ENCODE measurements at regions not wholly inside any gene's neighbourhood (a gene's known extent, or its start where the extent isn't known, plus 50 kb on each side); places are given as distances from the start of the nearest gene placed in this dataset.

- H3K9me3 ChIP-seq (ENCODE audit: low read length) = no peaks in the 10 kb centered on the region
- no peak overlapping the region for H2AFZ ChIP-seq (ENCODE audit: low read length)
- H3K4me2 ChIP-seq (ENCODE audit: low read depth, low read length) = no peak overlapping the region
- H3K4me3 ChIP-seq (replicated peaks in 1 of 3; ENCODE audit: insufficient read depth in 1 of 3, low read depth in 2 of 3, low read length in 3 of 3) = no peak overlapping the region
- intact Hi-C loops (cut with micrococcal nuclease; ENCODE audit: unreplicated experiment) (no loop called here), in situ Hi-C loops (cut with HindIII; ENCODE audit: extremely low pct_ligation_motif_present, low pct_unique_long_range_greater_than_20kb) (no loop called here)
- no peak overlapping the region for H3K9ac ChIP-seq (ENCODE audit: insufficient read depth, low read depth, low read length)
- FAIRE-seq = no peak
- no peak overlapping the region for H3K27ac ChIP-seq (ENCODE audit: extremely low read length, insufficient read depth, low read length)
- H3K36me3 ChIP-seq (replicated peaks in 1 of 2; ENCODE audit: control insufficient read depth in 1 of 2, insufficient read depth in 2 of 2, low read length in 2 of 2) = no peaks in the 10 kb centered on the region
- POLR2A ChIA-PET = no interaction called here
- DNase-seq (ENCODE audit: low spot score) = peak; percentile 9
- 31% methylated on average over 10 of the region's 10 CpGs for WGBS (ENCODE audit: low lambda C conversion rate)
- H4K20me1 ChIP-seq (ENCODE audit: insufficient read depth, low read length) = no peaks in the 10 kb centered on the region
- no peak; the same call in 2 of the 3 replicates for ATAC-seq
- no peaks in the 10 kb centered on the region for H3K79me2 ChIP-seq (ENCODE audit: insufficient read depth, low read length)
- no peaks in the 10 kb centered on the region; a peak in 1 of 5 replicates for H3K27me3 ChIP-seq (ENCODE audit: control insufficient read depth in 1 of 2, insufficient read depth in 2 of 2, low read length in 2 of 2)
- BruUV-seq (replicated peaks) = no TSS peak
- TF ChIP-seq ZNF253 (CRISPR knock-in tag; IDR thresholded peaks at IDR 0.05; ENCODE audit: borderline replicate concordance) = no peak
- no peak for TF ChIP-seq SMARCC2 (IDR thresholded peaks at IDR 0.05)
- no peak for TF ChIP-seq MBD4 (IDR thresholded peaks at IDR 0.05; ENCODE audit: borderline replicate concordance, low read length)
- no peak for TF ChIP-seq ZNF441 (CRISPR knock-in tag; IDR thresholded peaks at IDR 0.05; ENCODE audit: borderline replicate concordance)
- CTCF ChIA-PET (ENCODE audit: low intra/inter-chr PET ratio, low total read pairs) = no interaction called here
- H3K4me1 ChIP-seq (ENCODE audit: insufficient read depth, low read length) = no peaks in the 10 kb centered on the region
Observed at GRCh38 chr12:28130625-28131598, 59.3 kb upstream of the CCDC91 start.

DNA sequence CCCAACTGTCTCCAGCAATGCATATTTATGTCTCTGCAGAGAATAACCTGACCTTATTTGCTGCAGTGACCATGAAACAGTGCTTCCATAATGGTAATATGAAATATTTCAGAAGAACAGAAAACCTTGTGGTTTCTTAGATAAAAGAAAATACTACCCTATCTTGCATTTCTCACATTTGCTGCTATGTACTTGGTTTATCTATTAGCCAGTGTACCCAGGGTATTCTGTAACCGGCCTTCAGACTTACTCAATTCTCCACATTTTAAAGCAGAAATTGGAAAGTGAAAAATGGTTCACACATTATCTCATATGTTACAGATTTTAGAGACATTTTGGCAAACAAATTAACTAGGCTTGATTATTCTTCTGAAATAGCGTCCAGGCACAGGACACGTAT lies 57.9 kb upstream of the CCDC91 start:
- no peak for FAIRE-seq
- in situ Hi-C loops (cut with HindIII; ENCODE audit: extremely low pct_ligation_motif_present, low pct_unique_long_range_greater_than_20kb) (no loop called here), intact Hi-C loops (cut with micrococcal nuclease; ENCODE audit: unreplicated experiment) (no loop called here)
- no TSS peak for BruUV-seq (replicated peaks)
- Histone ChIP-seq H2AFZ (ENCODE audit: low read length) (no peak overlapping the region), H3K4me3 (replicated peaks in 1 of 3; ENCODE audit: insufficient read depth in 1 of 3, low read depth in 2 of 3, low read length in 3 of 3) (no peak overlapping the region), H3K4me2 (ENCODE audit: low read depth, low read length) (no peak overlapping the region), H3K27ac (ENCODE audit: extremely low read length, insufficient read depth, low read length) (no peak overlapping the region), H3K27me3 (ENCODE audit: control insufficient read depth in 1 of 2, insufficient read depth in 2 of 2, low read length in 2 of 2) (no peaks in the 10 kb centered on the region; a peak in 1 of 5 replicates), H3K9me3 (ENCODE audit: low read length) (no peaks in the 10 kb centered on the region), H3K9ac (ENCODE audit: insufficient read depth, low read depth, low read length) (no peak overlapping the region), H3K4me1 (ENCODE audit: insufficient read depth, low read length) (no peaks in the 10 kb centered on the region), H3K36me3 (replicated peaks in 1 of 2; ENCODE audit: control insufficient read depth in 1 of 2, insufficient read depth in 2 of 2, low read length in 2 of 2) (no peaks in the 10 kb centered on the region), H4K20me1 (ENCODE audit: insufficient read depth, low read length) (no peaks in the 10 kb centered on the region), H3K79me2 (ENCODE audit: insufficient read depth, low read length) (no peaks in the 10 kb centered on the region)
- ATAC-seq = no peak
- CTCF ChIA-PET (ENCODE audit: low intra/inter-chr PET ratio, low total read pairs) = no interaction called here
- POLR2A ChIA-PET = no interaction called here
- 13% methylated on average over 3 of the region's 3 CpGs for WGBS (ENCODE audit: low lambda C conversion rate)
- no peak for DNase-seq (ENCODE audit: low spot score)
- no peak for TF ChIP-seq POLR2G (IDR thresholded peaks at IDR 0.05; ENCODE audit: low read depth, low read length)
- TF ChIP-seq RBM22 (optimal IDR thresholded peaks at IDR 0.05; ENCODE audit: low read length) = no peak
- TF ChIP-seq HNRNPK (IDR thresholded peaks at IDR 0.05; ENCODE audit: low read depth, low read length, poor library complexity, severe bottlenecking) = no peak
- no peak for TF ChIP-seq REST (IDR thresholded peaks at IDR 0.05; ENCODE audit: borderline replicate concordance in 1 of 2, low read depth in 1 of 2, low read length in 2 of 2)
- TF ChIP-seq NFE2L2 (IDR thresholded peaks at IDR 0.05; ENCODE audit: low read length) = no peak
- no peak for TF ChIP-seq FOSL2 (CRISPR knock-in tag; IDR thresholded peaks at IDR 0.05)
- TF ChIP-seq AKAP8 (CRISPR knock-in tag; IDR thresholded peaks at IDR 0.05) = no peak
- TF ChIP-seq, protein P1, sequence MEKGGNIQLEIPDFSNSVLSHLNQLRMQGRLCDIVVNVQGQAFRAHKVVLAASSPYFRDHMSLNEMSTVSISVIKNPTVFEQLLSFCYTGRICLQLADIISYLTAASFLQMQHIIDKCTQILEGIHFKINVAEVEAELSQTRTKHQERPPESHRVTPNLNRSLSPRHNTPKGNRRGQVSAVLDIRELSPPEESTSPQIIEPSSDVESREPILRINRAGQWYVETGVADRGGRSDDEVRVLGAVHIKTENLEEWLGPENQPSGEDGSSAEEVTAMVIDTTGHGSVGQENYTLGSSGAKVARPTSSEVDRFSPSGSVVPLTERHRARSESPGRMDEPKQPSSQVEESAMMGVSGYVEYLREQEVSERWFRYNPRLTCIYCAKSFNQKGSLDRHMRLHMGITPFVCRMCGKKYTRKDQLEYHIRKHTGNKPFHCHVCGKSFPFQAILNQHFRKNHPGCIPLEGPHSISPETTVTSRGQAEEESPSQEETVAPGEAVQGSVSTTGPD (CRISPR knock-in tag; IDR thresholded peaks at IDR 0.05) = no peak
- TF ChIP-seq ZMAT3 (CRISPR knock-in tag; conservative IDR thresholded peaks at IDR 0.05) = no peak
